Gastrocnemius medialis (tissue), 4 donors: ENCODE measurements at regions not wholly inside any gene's neighbourhood (a gene's known extent, or its start where the extent isn't known, plus 50 kb on each side); places are given as distances from the start of the nearest gene placed in this dataset.

Experiments
- ATAC-seq, 2 donors: fragments of 150-250 bp; one replicate each; pipeline ENCODE4 v1.9.1; 2016
- DNase-seq, 2 donors: peaks; one replicate each; pipeline ENCODE4 v3.0.0-alpha.2; 2019
- H3K27ac ChIP-seq, 4 donors: fragments of 200-600 bp; sonication (generic); 1 replicate in 1 of 4; 2 replicates in 3 of 4; pipeline ENCODE4 v1.5.1; 2016 to 2018; ENCODE audit warnings: mild to moderate bottlenecking in 2 of 4, moderate library complexity in 1 of 4
- H3K27me3 ChIP-seq, 3 donors: fragments of 200-600 bp; sonication (generic) in 2 of 3; 1 replicate in 1 of 3; 2 replicates in 2 of 3; pipeline versions ENCODE4 v1.5.1 to v1.6.0; 2016 to 2019; ENCODE audit warnings: mild to moderate bottlenecking in 1 of 3, moderate library complexity in 1 of 3
- H3K36me3 ChIP-seq, 2 donors: fragments of 200-600 bp; sonication (generic) in 1 of 2; one replicate each; pipeline ENCODE4 v1.5.1; 2017 to 2018
- H3K4me1 ChIP-seq, 2 donors: fragments of 200-600 bp; sonication (generic) in 1 of 2; one replicate each; pipeline ENCODE4 v1.5.1; 2016 to 2017; ENCODE audit warnings: mild to moderate bottlenecking in 2 of 2
- H3K4me3 ChIP-seq, 4 donors: fragments of 200-600 bp; sonication (generic) in 3 of 4; 1 replicate in 1 of 4; 2 replicates in 3 of 4; pipeline ENCODE4 v1.5.1; 2016 to 2019; ENCODE audit warnings: mild to moderate bottlenecking in 2 of 4
- H3K9me3 ChIP-seq, 3 donors: fragments of 200-600 bp; sonication (generic) in 2 of 3; 1 replicate in 1 of 3; 2 replicates in 2 of 3; pipeline ENCODE4 v1.5.1; 2016 to 2019
- POLR2A ChIP-seq, 2 donors: fragments of 450-650 bp; IDR thresholded peaks; one replicate each; pipeline ENCODE4 v1.6.1; 2017; ENCODE audit warnings: antibody characterized with exemption in 2 of 2, mild to moderate bottlenecking in 2 of 2, moderate library complexity in 2 of 2
- in situ Hi-C, 4 donors: fragments of 200-750 bp; cut with MboI; loops; one replicate each; pipeline versions ENCODE4 v1.15.0 to v1.8.0; 2017; ENCODE audit warnings: low sequenced_read_pairs in 4 of 4
- intact Hi-C: fragments of 100-400 bp; cut with DNase I; formaldehyde crosslinking; loops from one replicate; pipeline ENCODE4 v1.15.1; 2023; ENCODE audit warnings: low total_unique reads
- TF ChIP-seq, protein P1 (sequence below), 5 experiments: fragments of 450-650 bp in 3 of 5; fragments of 200-600 bp in 2 of 5; sonication (generic) in 2 of 5; IDR thresholded peaks in 4 of 5; conservative IDR thresholded peaks in 1 of 5; 1 replicate in 4 of 5; 2 replicates in 1 of 5; pipeline ENCODE4 v1.5.1; 2016 to 2019; ENCODE audit warnings: antibody characterized with exemption in 5 of 5, mild to moderate bottlenecking in 3 of 5, moderate library complexity in 3 of 5

DNA sequence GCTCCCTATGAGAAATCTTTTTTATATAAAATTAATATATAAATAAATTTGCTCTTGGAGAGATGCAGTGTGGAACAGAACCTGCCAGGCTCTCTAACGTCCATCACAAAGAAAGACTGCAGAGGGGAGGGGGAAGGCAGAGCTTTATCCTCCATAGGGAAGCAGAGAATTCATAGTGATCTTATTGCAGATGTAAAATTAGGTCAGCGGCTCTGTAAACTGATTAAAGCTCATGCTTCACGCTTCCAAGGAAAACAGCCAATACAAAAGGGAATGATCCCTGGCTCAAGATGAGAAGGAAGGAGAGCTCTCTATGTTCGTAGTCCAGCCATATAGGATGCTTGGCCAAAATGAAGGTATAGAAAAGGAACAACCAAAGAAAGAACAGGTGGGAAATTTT lies 532.3 kb upstream of the PSMD7 start:
- no peaks in the 10 kb centered on the region for H3K27me3 ChIP-seq
- TF ChIP-seq, protein P1, sequence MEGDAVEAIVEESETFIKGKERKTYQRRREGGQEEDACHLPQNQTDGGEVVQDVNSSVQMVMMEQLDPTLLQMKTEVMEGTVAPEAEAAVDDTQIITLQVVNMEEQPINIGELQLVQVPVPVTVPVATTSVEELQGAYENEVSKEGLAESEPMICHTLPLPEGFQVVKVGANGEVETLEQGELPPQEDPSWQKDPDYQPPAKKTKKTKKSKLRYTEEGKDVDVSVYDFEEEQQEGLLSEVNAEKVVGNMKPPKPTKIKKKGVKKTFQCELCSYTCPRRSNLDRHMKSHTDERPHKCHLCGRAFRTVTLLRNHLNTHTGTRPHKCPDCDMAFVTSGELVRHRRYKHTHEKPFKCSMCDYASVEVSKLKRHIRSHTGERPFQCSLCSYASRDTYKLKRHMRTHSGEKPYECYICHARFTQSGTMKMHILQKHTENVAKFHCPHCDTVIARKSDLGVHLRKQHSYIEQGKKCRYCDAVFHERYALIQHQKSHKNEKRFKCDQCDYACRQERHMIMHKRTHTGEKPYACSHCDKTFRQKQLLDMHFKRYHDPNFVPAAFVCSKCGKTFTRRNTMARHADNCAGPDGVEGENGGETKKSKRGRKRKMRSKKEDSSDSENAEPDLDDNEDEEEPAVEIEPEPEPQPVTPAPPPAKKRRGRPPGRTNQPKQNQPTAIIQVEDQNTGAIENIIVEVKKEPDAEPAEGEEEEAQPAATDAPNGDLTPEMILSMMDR (IDR thresholded peaks at IDR 0.05 in 4 of 5, conservative IDR thresholded peaks at IDR 0.05 in 1 of 5) = no peak
- TF ChIP-seq POLR2A (IDR thresholded peaks at IDR 0.05) = no peak
- DNase-seq (no peak), ATAC-seq (no peak)
- no peak overlapping the region for H3K27ac ChIP-seq
- H3K4me1 ChIP-seq = no peaks in the 10 kb centered on the region
- no peaks in the 10 kb centered on the region for H3K36me3 ChIP-seq
- peaks cover 0 to 3% (median 0%) of the 10 kb centered on the region in 3 donors for H3K9me3 ChIP-seq
- H3K4me3 ChIP-seq = no peak overlapping the region
- intact Hi-C loops = no loop called here
- in situ Hi-C loops = no loop called here

DNA sequence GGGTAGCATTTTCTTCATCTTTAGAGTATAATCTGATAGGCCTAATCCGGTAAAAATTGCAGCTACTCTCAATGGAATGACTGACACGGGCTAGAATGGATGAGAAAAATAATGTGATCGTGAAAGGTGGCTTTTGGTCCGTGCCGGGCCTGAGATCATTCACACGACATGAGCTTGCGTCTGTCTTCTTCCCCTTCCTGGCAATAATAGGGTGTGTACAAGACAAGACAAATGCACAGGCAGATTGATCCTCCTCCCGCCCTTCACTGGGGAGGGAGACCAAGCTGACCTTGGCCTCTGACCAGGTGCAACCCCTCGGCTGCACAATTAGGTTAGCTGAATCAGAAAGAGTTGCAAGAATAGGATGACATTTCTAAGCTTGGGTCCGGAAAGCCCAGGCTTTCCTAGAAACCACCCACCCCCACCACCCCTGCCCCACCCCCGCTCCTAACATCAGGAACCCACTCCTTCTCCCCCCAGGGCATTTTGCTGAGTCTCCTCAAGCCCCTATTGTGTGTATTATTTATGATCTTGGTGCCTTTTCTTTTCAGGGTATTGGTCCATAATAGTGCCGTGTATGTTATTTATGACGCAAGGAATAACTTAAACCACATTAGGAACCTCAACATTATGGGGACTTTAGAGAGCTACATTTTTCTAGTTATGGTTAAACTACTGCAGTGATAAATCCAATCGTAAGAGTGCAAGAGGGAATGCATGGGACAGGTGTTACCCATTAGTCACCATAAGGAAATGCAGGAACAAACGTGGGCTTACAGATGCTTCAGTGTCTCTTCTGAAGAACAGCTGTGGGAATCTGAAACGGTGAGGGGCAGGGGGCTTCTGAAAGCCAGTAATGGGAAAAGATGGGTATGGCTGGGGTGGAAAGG lies 540.1 kb upstream of the PSMD7 start:
- in situ Hi-C loops (no loop called here), intact Hi-C loops (no loop called here)
- no peaks in the 10 kb centered on the region for H3K9me3 ChIP-seq
- no peak overlapping the region for H3K27ac ChIP-seq
- no peak overlapping the region for H3K4me3 ChIP-seq
- no peak for ATAC-seq
- no peaks in the 10 kb centered on the region for H3K36me3 ChIP-seq
- H3K4me1 ChIP-seq = no peaks in the 10 kb centered on the region
- DNase-seq = no peak
- no peak for TF ChIP-seq POLR2A (IDR thresholded peaks at IDR 0.05)
- TF ChIP-seq, protein P1 (IDR thresholded peaks at IDR 0.05 in 4 of 5, conservative IDR thresholded peaks at IDR 0.05 in 1 of 5) = no peak
- no peaks in the 10 kb centered on the region for H3K27me3 ChIP-seq

DNA sequence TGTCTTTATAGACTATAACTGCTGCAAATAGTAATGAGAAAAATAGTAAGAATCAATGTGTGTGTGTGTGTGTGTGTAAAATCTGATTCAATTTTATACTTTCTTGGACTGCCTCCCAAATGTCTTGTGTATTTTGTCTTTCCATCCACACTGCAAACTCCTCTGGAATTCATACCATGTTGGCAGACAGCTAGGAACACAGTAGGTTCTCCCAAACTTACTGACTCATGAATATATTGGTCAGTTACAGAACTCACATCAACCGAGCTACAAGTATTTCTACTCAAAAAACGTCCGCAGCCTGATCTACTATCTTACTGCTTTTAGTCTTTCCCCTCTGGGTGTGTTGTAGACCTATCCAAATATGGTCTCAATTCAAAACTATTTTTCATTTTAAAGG lies 542.7 kb upstream of the PSMD7 start:
- Histone ChIP-seq H3K27ac (no peak overlapping the region), H3K4me1 (no peaks in the 10 kb centered on the region), H3K36me3 (no peaks in the 10 kb centered on the region), H3K27me3 (no peaks in the 10 kb centered on the region), H3K4me3 (no peak overlapping the region), H3K9me3 (no peaks in the 10 kb centered on the region)
- in situ Hi-C loops = no loop called here
- DNase-seq (no peak), ATAC-seq (no peak)
- no peak for TF ChIP-seq POLR2A (IDR thresholded peaks at IDR 0.05)
- TF ChIP-seq, protein P1 (IDR thresholded peaks at IDR 0.05 in 4 of 5, conservative IDR thresholded peaks at IDR 0.05 in 1 of 5) = no peak
- intact Hi-C loops = no loop called here

DNA sequence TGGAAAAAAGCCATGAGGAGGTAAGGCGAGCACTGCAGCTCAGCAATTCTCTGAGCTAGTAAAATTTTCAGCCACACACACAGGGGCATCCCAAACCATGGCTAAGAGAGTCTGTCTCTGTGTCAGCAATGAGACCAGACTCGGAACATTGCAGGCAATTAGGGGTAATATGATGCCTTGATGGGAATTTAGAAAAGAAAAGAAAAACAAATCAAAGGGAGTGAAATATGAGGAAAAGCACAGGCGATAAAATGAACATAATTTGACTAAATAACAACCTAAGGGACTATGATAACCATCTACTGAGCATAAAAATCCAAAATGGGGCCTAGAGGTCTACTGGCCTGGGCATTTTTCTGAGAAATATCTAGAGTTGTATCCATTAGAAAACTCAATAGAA lies 546.0 kb upstream of the PSMD7 start:
- Histone ChIP-seq H3K4me1 (no peaks in the 10 kb centered on the region), H3K27me3 (no peaks in the 10 kb centered on the region), H3K4me3 (no peak overlapping the region), H3K27ac (no peak overlapping the region), H3K36me3 (no peaks in the 10 kb centered on the region), H3K9me3 (no peaks in the 10 kb centered on the region)
- intact Hi-C loops = no loop called here
- in situ Hi-C loops = no loop called here
- DNase-seq (no peak), ATAC-seq (no peak)
- TF ChIP-seq POLR2A (IDR thresholded peaks at IDR 0.05) = no peak
- TF ChIP-seq, protein P1 (IDR thresholded peaks at IDR 0.05 in 4 of 5, conservative IDR thresholded peaks at IDR 0.05 in 1 of 5) = no peak
